Activated T-cell treated with anti-CD3 and anti-CD28 coated beads, Interleukin-2, amount 50 U/mL, for 72 hours (primary cell): ENCODE measurements at regions not wholly inside any gene's neighbourhood (a gene's known extent, or its start where the extent isn't known, plus 50 kb on each side); places are given as distances from the start of the nearest gene placed in this dataset.

Experiments used
- ATAC-seq, 2 donors: fragments of 150-1000 bp; cut with Tn5 transposase; replicated peaks in 1 of 2; 2 replicates each; pipeline ENCODE4 v1.10.0; 2021; ENCODE audit warnings: moderate library complexity in 2 of 2, mild to moderate bottlenecking in 1 of 2
- DNase-seq, 2 donors: peaks; one replicate each; pipeline ENCODE4 v3.0.0; 2021 to 2022; ENCODE audit warnings: mixed read lengths in 1 of 2
- H3K27ac Mint-ChIP-seq: one replicate; pipeline ENCODE4 v1.8.0; 2022; ENCODE audit warnings: mild to moderate bottlenecking, moderate library complexity, mixed read lengths
- H3K27me3 Mint-ChIP-seq: one replicate; pipeline ENCODE4 v1.8.0; 2022; ENCODE audit warnings: low read depth, mixed read lengths
- H3K36me3 Mint-ChIP-seq, 2 donors: one replicate each; pipeline ENCODE4 v1.8.0; 2022; ENCODE audit warnings: mixed read lengths in 2 of 2, mild to moderate bottlenecking in 1 of 2; ENCODE audit not compliant: insufficient read depth in 2 of 2
- H3K4me1 Mint-ChIP-seq: one replicate; pipeline ENCODE4 v1.8.0; 2022; ENCODE audit warnings: low read depth, mixed read lengths
- H3K4me3 Mint-ChIP-seq, 2 donors: one replicate each; pipeline ENCODE4 v1.8.0; 2022; ENCODE audit warnings: mild to moderate bottlenecking in 2 of 2, mixed read lengths in 2 of 2, moderate library complexity in 2 of 2
- H3K9me3 Mint-ChIP-seq, 2 donors: one replicate each; pipeline ENCODE4 v1.8.0; 2022; ENCODE audit warnings: mixed read lengths in 2 of 2

GRCh38 chr5:145509336-145510136, 325.6 kb downstream of the PRELID2 start:
- H3K36me3 Mint-ChIP-seq = no peaks in the 10 kb centered on the region
- H3K27me3 Mint-ChIP-seq = no peaks in the 10 kb centered on the region
- ATAC-seq (no peak), DNase-seq (no peak)
- peaks cover 5 to 14% of the 10 kb centered on the region in 2 donors for H3K9me3 Mint-ChIP-seq
- H3K4me3 Mint-ChIP-seq = no peak overlapping the region
- no peak overlapping the region for H3K27ac Mint-ChIP-seq
- H3K4me1 Mint-ChIP-seq = no peaks in the 10 kb centered on the region

GRCh38 chr5:145506185-145506850, 328.8 kb downstream of the PRELID2 start:
- H3K9me3 Mint-ChIP-seq = peaks cover 4 to 10% of the 10 kb centered on the region in 2 donors
- no peak for ATAC-seq
- no peaks in the 10 kb centered on the region for H3K4me1 Mint-ChIP-seq

DNA sequence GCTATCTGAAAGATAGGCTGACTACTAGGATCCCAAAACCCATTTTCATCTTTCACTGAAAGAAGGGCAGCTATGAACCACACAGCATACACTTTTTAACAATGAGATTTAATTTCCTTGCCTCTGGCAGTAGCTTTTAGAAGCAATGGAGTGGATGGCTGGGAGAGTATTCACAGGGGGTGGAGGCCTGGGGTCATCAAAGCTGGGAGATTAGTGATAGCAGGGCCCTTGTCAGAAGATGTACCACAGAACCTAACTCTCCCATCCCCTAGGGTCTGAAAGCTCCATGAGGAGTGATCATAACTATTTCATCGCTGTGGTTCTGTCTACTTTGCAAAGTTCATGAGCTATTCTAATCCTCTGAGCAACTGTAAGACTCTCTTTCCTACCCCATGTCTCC, 332.2 kb downstream of the PRELID2 start:
- Mint-ChIP-seq H3K27ac (no peak overlapping the region), H3K4me1 (no peaks in the 10 kb centered on the region), H3K36me3 (no peaks in the 10 kb centered on the region), H3K27me3 (no peaks in the 10 kb centered on the region), H3K4me3 (no peak overlapping the region), H3K9me3 (peaks cover 4 to 6% of the 10 kb centered on the region in 2 donors)
- DNase-seq (no peak), ATAC-seq (no peak)

More at GRCh38 chr5:145506185-145506850, 328.8 kb downstream of the PRELID2 start:
- Mint-ChIP-seq H3K27me3 (no peaks in the 10 kb centered on the region), H3K4me3 (no peak overlapping the region), H3K36me3 (no peaks in the 10 kb centered on the region), H3K27ac (no peak overlapping the region)
- DNase-seq = no peak

DNA sequence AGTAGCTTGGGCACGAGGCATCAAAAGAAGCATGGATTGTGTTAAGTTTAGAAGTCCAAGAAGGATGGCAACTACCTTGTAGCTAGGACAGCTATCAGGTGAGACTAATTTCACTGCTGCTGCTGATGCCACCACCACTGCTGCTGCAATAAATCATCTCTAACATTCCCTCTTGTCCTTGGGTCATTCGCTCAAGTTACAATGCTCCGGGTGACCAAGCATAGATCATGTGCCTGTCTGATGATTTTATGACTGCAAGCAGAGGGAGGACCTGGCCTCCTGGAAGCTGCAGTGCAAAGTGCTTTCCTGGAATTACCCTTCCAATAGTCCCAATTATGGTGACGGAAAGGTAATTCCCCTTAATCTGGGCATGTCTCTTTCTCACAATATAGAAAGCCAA, 334.4 kb downstream of the PRELID2 start:
- ATAC-seq (no peak), DNase-seq (no peak)
- H3K36me3 Mint-ChIP-seq = no peaks in the 10 kb centered on the region
- peaks cover 6% of the 10 kb centered on the region in 2 donors for H3K9me3 Mint-ChIP-seq
- H3K27me3 Mint-ChIP-seq = no peaks in the 10 kb centered on the region
- no peaks in the 10 kb centered on the region for H3K4me1 Mint-ChIP-seq
- no peak overlapping the region for H3K27ac Mint-ChIP-seq
- no peak overlapping the region for H3K4me3 Mint-ChIP-seq

- Mint-ChIP-seq H3K27me3 (no peaks in the 10 kb centered on the region), H3K27ac (no peak overlapping the region), H3K4me1 (no peaks in the 10 kb centered on the region), H3K36me3 (no peaks in the 10 kb centered on the region), H3K4me3 (no peak overlapping the region), H3K9me3 (peaks cover 5 to 6% of the 10 kb centered on the region in 2 donors)
- no peak for ATAC-seq
- no peak for DNase-seq
Observed at GRCh38 chr5:145499483-145499882, 335.7 kb downstream of the PRELID2 start.

DNA sequence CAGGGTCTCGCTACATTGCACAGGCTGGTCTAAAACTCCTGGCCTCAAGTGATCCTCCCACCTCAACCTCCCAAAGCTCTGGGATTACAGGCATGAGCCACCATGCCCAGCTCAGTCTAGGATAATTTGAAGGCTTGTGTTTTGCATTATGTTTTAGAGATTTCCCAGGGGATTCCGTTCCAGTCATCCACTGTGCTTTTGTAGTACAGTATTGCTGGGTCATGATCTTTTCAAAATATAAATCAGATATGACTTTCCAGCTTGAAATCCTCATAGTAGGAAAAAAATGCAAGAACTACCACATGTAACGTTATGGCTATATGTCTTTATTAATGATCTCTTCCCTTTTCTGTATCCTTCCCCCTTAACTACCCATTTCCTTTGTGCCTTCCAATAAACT, 338.1 kb downstream of the PRELID2 start:
- Mint-ChIP-seq H3K27me3 (no peaks in the 10 kb centered on the region), H3K4me3 (no peak overlapping the region), H3K36me3 (no peaks in the 10 kb centered on the region), H3K4me1 (no peaks in the 10 kb centered on the region), H3K9me3 (peaks cover 2 to 7% of the 10 kb centered on the region in 2 donors), H3K27ac (no peak overlapping the region)
- ATAC-seq = no peak
- DNase-seq = no peak

DNA sequence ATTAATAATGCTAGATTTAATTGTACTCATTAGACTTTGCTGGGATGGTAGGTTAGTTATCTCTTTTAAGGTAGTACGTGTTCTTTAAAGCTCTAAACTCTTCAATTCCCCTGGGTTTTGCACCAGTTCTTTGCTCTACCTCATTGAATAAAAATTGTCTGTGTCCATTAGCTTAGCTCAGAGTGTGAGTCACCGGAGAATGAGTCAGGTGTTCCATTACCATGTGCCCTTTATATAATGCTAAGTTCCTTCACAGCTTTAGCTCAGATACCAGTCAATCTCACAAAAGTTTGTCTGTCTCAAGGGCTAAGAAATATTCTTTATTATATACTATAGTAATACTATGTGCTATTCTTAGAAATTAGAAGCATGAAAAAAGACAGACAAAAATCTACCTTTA, 339.4 kb downstream of the PRELID2 start:
- no peak overlapping the region for H3K4me3 Mint-ChIP-seq
- no peak for ATAC-seq

GRCh38 chr5:145495196-145495595, 339.9 kb downstream of the PRELID2 start:
- ATAC-seq (no peak), DNase-seq (no peak)
- Mint-ChIP-seq H3K27ac (no peak overlapping the region), H3K4me1 (no peaks in the 10 kb centered on the region), H3K36me3 (no peaks in the 10 kb centered on the region), H3K27me3 (no peaks in the 10 kb centered on the region), H3K9me3 (peaks cover 2 to 4% of the 10 kb centered on the region in 2 donors), H3K4me3 (no peak overlapping the region)

More for the DNA sequence above, 339.4 kb downstream of the PRELID2 start:
- Mint-ChIP-seq H3K9me3 (peaks cover 2 to 4% of the 10 kb centered on the region in 2 donors), H3K4me1 (no peaks in the 10 kb centered on the region), H3K36me3 (no peaks in the 10 kb centered on the region), H3K27me3 (no peaks in the 10 kb centered on the region), H3K27ac (no peak overlapping the region)
- DNase-seq = no peak

DNA sequence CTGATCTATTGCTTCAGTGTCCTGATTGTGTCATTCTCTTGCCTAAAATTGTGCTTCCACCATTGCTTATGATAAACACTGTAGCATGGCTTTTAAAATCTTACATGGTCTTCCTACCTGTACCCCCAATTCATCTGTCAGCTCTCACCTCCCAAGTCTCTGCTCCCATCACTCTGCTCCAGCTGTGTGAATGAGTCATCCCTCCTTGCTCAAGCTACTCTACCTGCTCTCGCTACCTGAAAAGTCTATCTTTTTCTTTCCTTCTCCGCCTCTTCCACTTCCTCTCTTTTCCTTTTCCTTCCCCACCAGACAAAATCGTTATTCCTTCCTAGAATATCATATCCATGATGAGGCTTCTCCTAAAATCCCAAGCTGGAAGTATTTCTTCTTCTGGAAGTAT, 341.7 kb downstream of the PRELID2 start:
- H3K27ac Mint-ChIP-seq = no peak overlapping the region
- no peaks in the 10 kb centered on the region for H3K36me3 Mint-ChIP-seq
- H3K4me3 Mint-ChIP-seq = no peak overlapping the region
- H3K9me3 Mint-ChIP-seq = peaks cover 2 to 6% of the 10 kb centered on the region in 2 donors
- no peaks in the 10 kb centered on the region for H3K27me3 Mint-ChIP-seq
- H3K4me1 Mint-ChIP-seq = no peaks in the 10 kb centered on the region
- DNase-seq = no peak
- no peak for ATAC-seq

GRCh38 chr5:145489516-145489915, 345.6 kb downstream of the PRELID2 start:
- Mint-ChIP-seq H3K36me3 (no peaks in the 10 kb centered on the region), H3K27me3 (no peaks in the 10 kb centered on the region), H3K27ac (no peak overlapping the region), H3K4me1 (no peaks in the 10 kb centered on the region), H3K4me3 (no peak overlapping the region), H3K9me3 (peaks cover 0 to 7% of the 10 kb centered on the region in 2 donors)
- no peak for ATAC-seq
- no peak for DNase-seq

- H3K27ac Mint-ChIP-seq = no peak overlapping the region
- H3K4me1 Mint-ChIP-seq = no peaks in the 10 kb centered on the region
- H3K36me3 Mint-ChIP-seq = no peaks in the 10 kb centered on the region
- ATAC-seq (no peak), DNase-seq (no peak)
- H3K27me3 Mint-ChIP-seq = no peaks in the 10 kb centered on the region
- no peak overlapping the region for H3K4me3 Mint-ChIP-seq
- H3K9me3 Mint-ChIP-seq = peaks cover 0 to 6% of the 10 kb centered on the region in 2 donors
Observed at GRCh38 chr5:145484158-145484557, 351.0 kb downstream of the PRELID2 start.

DNA sequence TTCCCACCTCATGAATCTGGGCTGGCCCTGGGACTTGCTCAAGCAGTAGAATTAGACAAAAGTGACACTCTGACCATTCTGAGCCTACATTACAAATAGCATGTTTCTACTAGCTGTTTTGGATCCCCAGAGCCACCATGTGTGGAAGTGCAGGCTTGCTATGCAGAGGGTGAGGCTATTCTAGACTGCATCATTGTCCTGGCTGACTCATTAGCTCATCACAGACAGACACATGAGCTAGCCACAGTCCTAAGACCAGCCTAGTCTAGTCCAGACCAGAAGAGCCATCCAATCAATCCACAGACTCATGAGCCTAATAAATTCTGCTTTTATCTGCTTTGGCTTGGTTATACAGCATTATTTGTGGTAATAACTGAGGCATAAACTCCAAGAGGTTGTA, 351.9 kb downstream of the PRELID2 start:
- H3K4me1 Mint-ChIP-seq = no peaks in the 10 kb centered on the region
- no peaks in the 10 kb centered on the region for H3K27me3 Mint-ChIP-seq
- no peak for ATAC-seq
- H3K9me3 Mint-ChIP-seq = peaks cover 2 to 4% of the 10 kb centered on the region in 2 donors
- H3K36me3 Mint-ChIP-seq = no peaks in the 10 kb centered on the region
- no peak overlapping the region for H3K27ac Mint-ChIP-seq
- DNase-seq = no peak
- no peak overlapping the region for H3K4me3 Mint-ChIP-seq

- H3K36me3 Mint-ChIP-seq = no peaks in the 10 kb centered on the region
- H3K9me3 Mint-ChIP-seq = peaks cover 2 to 3% of the 10 kb centered on the region in 2 donors
- no peak for DNase-seq
- no peaks in the 10 kb centered on the region for H3K4me1 Mint-ChIP-seq
- no peak for ATAC-seq
- no peaks in the 10 kb centered on the region for H3K27me3 Mint-ChIP-seq
- H3K27ac Mint-ChIP-seq = no peak overlapping the region
- no peak overlapping the region for H3K4me3 Mint-ChIP-seq
Observed at GRCh38 chr5:145479857-145480256, 355.3 kb downstream of the PRELID2 start.
